ENCODE measurements at regions not wholly inside any gene's neighbourhood (a gene's known extent, or its start where the extent isn't known, plus 50 kb on each side); places are given as distances from the start of the nearest gene placed in this dataset.

DNA sequence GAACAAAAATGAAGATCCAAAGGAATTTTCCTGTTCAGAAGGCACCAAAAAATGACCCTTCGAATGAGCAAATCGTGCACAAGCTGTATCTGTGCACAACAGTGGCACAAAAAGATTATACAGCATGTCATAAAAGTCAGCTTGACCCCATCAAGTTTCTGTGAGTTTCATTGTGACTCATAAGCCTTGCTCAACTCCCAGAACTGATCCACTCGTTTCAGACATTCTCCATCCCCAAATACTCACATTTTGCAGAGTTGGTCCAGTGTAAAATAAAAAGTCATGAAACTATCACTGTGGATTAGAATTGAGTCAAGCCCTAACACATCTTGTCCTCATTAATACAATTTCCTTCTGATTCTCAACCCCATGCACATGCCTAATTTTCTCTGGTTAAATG lies 174.7 kb upstream of the PKN2 start:
- no peak for TF ChIP-seq POLR2AphosphoS5 (IDR thresholded peaks at IDR 0.05)
- TF ChIP-seq POLR2A (IDR thresholded peaks at IDR 0.05), result no peak
